DMS153 (cell line): ENCODE measurements at regions not wholly inside any gene's neighbourhood (a gene's known extent, or its start where the extent isn't known, plus 50 kb on each side); places are given as distances from the start of the nearest gene placed in this dataset.

Experiments
- DNase-seq: peaks from one replicate; lab custom pipeline; 2025; lab: John Stamatoyannopoulos, UW

DNA sequence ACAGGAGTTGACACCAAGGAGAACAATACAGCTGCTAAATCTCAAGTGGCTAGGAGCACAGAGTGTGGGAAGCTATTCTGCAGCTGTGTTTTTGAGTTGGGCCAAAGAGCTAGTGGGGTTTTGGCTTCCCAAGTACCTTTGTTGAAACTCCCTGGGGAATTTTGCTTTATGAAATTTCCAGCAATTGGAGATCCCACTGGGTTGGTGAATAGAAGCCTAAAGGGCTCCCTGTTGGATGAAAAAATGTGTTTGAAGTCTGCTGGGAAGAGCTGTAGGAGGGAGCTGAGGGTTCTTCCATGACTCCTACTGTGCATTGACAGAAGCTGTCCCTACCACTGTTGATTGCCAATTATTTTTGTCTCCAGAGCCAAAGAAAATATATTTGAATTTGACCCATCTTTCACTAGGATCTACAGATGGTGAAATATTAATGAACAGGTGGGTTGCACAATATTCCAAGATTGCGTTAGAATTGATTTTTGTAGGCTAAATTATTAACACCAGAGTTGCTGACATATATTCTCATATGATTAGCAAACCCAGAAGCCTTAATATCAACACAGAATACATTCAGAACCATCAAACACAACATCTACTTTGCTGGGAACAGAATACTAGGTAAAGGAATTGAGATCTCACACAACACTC lies 95.4 kb upstream of the CYP1B1 start:
- no peak for DNase-seq

DNA sequence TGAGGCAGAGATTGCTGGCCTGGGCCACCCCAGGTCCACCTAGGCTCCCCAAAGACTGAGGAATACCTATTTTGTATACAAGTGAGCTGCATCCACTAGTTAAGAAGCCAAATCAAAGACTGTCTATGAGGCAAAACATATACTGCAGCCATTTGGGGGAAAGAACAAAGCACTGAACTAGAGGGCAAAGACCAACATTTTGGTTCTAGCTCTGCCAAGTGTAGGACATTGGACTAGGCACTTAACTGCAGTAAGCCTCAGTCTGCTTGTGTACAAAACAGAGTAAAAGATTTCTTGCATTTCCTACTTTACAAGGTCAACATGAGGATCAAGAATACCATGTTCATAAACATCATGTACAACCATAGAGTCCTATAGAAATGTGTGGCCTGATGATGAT lies 94.8 kb upstream of the CYP1B1 start:
- DNase-seq: no peak

- DNase-seq: no peak
Measured at GRCh38 chr2:38170067-38170466, 94.1 kb upstream of the CYP1B1 start.

- DNase-seq: no peak
Measured at GRCh38 chr2:38168710-38169480, 92.9 kb upstream of the CYP1B1 start.

DNA sequence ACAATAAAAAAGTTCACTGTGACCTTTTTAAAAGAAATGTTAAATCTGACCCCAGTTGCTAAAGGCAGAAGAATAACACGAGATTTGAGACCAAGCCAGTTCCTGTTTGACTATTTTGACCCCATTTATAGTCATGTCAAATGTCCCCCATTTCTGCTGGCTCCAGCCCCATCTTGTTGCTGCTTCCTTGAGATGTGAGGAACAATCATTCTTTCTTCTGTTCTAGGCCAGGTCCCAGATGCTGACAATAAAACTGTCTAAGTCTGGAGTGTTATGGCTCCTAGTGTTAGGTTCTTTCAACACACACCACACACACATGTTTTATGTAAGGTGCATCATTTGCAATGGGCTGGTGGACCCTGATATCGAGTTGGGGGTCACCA lies 92.0 kb upstream of the CYP1B1 start:
- no peak for DNase-seq

DNA sequence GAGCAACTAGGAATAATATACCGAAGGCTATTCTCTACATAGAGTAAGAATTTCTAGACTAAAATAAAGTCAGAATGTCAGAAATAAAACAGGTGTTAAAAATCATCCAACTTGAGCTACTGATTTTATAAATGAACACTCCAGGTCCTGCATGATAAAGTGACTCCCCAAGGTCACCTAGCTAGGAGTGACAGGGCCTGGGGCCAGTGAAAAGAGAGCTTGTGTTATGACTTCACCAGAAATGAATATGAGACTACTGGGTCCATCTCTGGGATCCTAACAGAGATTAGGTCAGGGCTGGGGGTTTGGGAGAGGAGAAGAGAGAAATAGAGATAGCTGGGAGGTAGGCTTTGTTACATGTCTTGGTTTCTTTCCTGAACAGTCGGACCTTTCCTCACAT lies 89.7 kb upstream of the CYP1B1 start:
- no peak for DNase-seq

DNA sequence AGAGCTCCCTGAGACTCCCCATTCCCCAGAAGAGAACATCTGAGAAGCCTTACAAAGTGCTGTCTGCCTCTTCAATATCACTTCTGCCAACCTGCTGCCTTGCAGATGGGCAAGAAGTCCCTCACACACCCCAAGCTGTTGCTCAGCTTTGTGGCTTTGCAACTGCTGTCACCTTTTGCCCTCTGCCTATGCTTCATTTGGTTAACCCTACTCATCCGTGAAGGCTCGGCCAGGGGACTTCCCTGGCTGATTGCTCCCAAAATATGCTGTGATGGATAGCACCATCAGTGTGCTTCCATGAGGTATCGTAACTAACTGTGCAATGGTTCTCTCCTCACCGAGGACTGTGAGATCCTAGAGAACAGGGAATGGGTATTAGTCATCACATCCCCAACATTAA lies 88.9 kb upstream of the CYP1B1 start:
- DNase-seq: no peak

DNA sequence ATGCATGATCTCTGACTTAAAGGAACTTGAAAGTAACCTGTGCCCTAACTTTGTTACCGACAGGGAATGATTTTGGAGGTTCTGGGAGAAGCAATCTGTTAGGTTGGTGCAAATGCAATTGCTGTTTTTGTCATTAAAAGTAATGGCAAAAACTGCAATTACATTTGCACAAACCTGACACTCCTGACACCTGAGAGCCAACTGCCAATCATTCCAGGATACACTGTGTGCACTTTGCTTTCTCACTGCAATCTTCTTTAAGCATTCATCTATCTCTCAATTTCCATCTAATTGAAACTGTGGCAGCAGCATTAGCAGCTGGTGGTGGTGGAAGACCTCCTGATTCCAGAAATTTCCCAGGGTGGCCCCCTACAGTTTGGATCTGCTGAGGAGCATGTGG lies 87.6 kb upstream of the CYP1B1 start:
- DNase-seq: no peak

GRCh38 chr2:38163006-38163405 lies 87.1 kb upstream of the CYP1B1 start:
- no peak for DNase-seq

GRCh38 chr2:38160516-38160915 lies 84.6 kb upstream of the CYP1B1 start:
- no peak for DNase-seq

GRCh38 chr2:38159597-38159996 lies 83.6 kb upstream of the CYP1B1 start:
- DNase-seq: no peak

- no peak for DNase-seq
Measured at GRCh38 chr2:38159191-38159590, 83.2 kb upstream of the CYP1B1 start.

GRCh38 chr2:38158378-38159118 lies 82.6 kb upstream of the CYP1B1 start:
- no peak for DNase-seq

GRCh38 chr2:38156436-38156835 lies 80.5 kb upstream of the CYP1B1 start:
- no peak for DNase-seq

GRCh38 chr2:38155015-38155414 lies 79.1 kb upstream of the CYP1B1 start:
- DNase-seq: no peak

GRCh38 chr2:38154395-38154794 lies 78.4 kb upstream of the CYP1B1 start:
- DNase-seq: no peak

DNA sequence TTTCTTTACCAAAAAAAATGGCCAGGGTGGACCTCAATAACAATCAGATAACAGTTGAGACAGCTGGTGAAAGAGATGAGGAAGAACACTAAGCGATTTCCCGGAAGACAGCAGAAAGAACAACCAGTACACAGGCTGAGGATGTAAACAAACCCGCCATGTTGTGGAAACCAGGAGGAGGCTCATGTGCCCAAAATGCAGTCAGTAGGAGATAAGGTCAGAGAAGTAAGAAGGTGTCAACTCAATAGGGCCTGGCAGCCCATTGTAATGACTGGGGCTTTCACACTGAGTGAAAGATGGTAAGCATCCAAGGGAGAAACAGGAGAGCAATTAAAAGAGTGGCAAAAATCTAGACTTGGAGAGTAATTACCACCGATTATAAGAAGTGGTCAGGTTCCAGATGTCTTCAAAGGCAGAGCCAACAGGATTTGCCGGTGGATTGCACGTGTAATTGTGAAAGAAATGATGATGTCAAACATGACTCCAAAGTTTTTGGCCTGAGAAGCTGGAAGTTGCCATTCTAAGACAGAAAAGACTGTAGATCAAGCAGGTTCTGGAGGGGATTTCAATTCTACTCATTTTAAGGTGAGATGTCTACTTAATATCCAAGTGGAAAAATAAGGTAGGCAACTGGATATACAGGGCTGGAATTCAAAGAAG lies 77.7 kb upstream of the CYP1B1 start:
- no peak for DNase-seq

GRCh38 chr2:38152913-38153312 lies 77.0 kb upstream of the CYP1B1 start:
- DNase-seq: no peak

GRCh38 chr2:38152035-38152434 lies 76.1 kb upstream of the CYP1B1 start:
- no peak for DNase-seq

- DNase-seq: no peak
Measured at GRCh38 chr2:38149531-38149930, 73.6 kb upstream of the CYP1B1 start.

DNA sequence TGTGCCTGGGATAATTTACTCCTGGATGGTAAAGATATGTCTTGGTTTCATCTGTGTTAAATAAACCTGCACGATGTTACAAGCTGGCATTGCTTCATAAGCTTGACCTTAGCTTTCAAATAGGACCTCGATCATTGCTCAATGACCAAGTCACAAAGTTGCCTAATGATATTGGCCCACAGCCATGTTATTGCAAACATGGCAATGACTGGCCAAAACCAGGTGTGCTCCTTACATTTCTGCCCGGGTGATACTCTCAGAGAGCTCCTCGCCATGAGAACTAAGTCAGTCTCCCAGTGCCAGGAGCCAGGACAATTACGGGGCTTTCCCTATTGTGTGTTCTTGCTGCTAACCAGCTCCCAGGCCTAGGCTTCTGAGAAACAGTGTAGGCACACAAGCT lies 72.5 kb upstream of the CYP1B1 start:
- no peak for DNase-seq

- DNase-seq: no peak
Measured at GRCh38 chr2:38147333-38148121, 71.6 kb upstream of the CYP1B1 start.
